Fibroblast of skin of scalp (primary cell): ENCODE measurements at regions not wholly inside any gene's neighbourhood (a gene's known extent, or its start where the extent isn't known, plus 50 kb on each side); places are given as distances from the start of the nearest gene placed in this dataset.

Experiments
- DNase-seq: peaks from one replicate; pipeline ENCODE4 v3.0.0-alpha.2; 2013

DNA sequence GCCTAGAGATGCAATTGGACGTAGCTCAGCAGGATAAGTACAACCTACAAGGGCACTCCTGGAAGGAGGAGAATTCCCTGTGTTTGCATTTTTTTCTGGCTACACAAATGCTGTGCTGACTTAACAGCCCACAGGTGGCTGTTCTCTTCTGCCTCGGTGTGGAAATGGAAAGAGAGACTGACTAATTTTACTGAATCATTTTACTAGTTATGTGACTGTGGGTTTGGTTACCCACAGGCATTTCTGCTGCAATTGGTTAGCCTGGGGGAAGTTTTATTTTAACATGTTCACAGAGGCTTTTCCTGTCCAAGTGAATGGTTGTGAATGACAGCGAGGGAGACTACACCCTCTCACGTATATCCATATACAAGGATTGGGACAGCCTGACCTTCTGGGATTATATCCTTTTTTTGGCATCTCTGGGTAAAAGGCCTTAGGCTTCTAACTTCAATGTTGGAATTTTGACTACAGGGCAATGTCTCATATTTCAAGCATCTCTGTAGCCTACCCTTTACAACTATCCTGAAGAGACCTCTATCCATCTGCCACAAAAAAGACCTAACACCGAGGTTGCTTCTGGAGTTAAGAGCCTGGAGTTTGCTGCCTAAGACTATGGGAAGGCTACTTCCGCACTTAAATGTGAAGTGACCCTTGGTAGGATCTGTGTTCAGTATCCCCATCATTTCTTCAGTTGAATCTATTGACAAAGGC lies 67.2 kb upstream of the TP63 start:
- DNase-seq = peak; percentile 90

DNA sequence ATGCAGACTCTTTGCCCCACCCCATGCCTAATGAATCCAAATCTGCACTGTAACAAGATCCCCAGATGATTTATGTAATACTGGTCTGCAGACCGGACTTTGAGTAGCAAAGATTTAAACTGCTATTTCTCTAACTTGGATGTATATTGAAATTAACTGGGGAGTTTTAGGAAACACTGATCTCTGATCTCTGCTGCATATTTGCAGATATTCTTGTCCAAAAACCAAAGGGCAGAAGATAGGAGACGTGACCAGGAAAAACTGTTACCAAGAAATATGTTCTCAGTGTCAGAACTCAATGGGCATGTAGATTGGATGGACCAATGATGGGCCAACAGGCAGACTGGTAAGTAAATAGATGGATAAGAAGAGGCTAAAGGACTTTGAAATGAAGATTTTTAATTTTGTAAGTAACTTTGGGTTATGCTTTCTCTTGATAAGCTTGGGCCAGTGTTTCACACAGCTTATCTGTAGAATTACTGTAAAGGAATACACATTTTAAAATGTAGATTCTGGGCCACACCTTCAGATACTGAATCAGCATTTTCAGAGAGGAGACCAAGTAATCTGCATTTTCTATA lies 64.5 kb upstream of the TP63 start:
- DNase-seq = no peak

DNA sequence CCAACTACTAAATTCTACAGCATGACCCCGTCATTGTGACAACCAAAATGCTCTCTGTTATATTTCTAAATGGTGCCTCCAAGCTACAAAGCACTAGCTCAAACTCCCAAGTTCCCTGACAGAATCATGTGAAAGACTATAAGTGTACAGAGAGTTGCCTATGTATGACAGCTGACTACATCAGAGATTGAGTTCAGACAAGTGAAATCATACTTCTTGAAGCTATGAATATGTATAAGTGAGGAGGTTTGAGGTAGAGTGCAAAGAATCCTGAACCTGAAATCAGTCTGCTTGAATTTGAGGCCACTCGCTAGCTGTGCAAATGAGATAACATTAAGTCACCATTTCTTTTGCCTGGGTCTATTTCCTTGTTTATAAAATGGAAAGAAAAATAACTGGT lies 63.9 kb upstream of the TP63 start:
- no peak for DNase-seq

DNA sequence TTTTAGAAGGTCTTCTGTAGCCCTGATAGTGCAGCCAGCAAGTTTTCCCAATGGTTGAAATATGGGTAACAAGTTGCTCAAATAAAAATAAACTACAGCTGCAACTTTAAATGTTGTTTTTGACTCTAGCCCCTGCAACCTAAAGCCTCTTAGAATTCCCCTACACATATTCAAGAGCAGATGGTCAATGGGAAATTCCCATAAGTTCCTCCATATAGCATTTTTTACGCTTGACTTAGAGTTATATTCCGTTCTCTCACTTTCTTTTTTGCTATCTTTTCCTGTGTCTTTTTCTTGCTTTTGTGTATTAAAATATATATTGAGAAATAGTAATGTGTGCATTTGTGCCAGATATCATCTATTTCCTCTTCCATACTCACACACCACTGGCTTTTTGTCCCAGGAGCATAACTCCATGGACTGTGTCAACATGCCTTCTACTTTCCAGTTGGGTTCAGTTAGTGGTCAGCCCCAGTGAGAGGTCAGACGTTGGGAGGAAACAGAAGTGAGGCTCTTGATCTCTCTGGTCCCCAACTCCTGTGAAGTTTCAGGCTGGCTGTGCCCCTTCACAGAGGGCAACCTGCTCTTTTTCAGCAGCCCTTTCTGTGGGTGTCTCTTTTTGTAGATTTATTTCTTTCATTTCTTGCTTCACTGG lies 63.3 kb upstream of the TP63 start:
- DNase-seq = no peak

DNA sequence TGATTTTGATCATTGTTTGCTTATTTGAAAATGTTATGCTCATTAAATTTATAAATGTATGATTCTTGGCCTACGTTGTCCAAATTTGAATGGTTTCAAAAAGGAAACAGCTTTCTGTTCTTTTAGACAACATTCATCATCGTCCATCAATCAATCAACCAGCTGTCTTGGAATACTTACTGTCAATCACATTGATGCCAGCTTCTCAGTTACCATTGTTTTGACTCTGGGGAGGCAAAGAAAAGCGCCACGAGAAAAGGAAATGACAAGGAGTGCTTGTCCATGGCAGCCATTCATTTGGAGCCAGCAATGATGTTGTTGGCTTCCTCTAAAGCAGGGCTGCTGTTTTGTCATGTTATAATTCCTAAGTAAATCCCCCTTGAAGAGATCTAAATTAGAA lies 62.2 kb upstream of the TP63 start:
- no peak for DNase-seq

DNA sequence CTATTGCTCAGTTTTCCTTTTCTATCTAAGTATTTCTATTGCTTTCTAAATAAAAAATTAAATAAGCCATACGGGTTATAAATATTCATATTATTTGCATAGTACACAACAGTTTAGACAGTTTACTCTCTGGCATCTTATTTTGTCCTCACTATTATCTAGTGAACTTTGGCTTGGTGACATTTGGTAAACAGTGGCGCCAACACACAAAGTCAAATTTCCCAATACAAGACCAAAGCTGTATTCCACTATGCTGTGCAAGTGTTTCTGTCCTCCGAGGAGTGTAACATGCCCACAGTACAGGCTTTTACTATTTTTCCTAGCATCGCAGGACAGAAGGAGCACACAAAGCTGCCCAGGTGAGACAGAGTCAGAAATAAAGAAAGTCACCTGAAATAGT lies 61.7 kb upstream of the TP63 start:
- no peak for DNase-seq

DNA sequence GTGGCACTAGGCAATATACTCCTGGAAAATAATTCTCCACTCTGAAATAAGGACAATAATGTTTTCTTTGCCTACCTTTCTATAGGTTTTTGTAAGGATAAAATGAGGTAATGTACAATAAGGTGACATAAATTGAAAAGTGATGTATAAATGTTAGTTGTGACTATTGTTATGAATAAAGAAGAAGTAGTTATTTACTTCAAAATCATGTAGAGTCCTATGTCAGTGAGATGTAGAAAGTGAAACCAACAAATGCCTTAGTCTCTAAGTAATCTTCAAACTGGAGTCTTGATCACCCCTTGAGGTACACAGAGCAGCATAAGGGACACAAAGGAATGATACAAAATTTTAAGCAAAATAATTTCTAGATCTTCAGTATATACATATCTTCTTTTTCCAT lies 60.3 kb upstream of the TP63 start:
- no peak for DNase-seq

DNA sequence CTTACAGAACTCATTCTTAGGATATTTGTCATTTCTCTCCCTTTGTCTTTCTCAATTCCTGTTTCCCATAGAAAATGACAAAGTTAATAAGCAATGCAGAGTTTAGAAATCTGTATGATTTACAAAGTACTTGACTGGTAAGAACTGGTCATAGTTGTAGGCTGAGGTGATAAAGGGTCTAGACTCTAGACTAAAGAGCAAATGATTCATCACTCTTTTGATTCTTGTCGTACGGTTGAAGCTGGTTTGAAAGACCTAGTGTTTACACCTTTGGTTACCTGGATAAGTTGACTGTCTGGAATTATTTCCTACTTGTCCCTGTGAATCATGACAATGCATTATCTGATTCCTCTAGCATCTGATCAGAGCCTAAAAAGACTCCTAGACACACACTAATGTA lies 58.9 kb upstream of the TP63 start:
- DNase-seq = peak; percentile 38

DNA sequence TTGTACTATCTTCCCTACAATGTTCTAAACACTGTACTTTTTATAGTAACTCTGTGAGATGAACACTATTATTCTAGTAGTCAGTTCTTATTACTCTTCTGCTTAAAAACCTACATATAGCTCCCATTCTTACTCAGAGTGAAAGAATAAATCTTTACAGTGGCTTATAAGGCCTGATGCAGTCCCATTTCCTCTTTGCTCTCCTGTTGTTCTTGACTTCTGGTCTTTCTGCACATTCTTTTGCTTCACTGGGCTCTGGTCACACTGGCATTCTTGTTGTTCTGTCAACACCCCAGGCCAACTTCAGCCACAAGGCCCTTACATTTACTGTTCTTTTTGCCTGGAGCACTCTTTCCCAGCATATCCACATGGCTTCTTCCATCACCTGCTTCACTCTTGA lies 58.2 kb upstream of the TP63 start:
- DNase-seq = peak; percentile 31

DNA sequence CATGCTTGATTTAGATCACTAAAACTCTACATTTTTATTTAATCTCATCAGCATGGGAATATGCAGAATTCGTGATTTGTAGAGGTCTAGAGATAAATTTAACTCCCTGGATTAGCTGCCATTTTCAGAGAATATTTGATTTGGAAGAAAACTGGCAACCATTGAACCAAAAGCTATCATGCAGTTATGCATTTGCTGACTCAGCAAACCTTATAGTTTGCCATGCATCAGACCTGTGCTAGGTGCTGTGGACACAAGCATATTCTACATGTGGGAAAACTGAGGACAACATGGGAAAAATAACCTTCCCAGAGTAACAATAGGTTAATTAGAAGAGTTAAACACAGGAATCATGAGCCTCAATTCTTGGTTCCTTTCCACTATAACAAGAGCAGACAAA lies 54.7 kb upstream of the TP63 start:
- DNase-seq = no peak

DNA sequence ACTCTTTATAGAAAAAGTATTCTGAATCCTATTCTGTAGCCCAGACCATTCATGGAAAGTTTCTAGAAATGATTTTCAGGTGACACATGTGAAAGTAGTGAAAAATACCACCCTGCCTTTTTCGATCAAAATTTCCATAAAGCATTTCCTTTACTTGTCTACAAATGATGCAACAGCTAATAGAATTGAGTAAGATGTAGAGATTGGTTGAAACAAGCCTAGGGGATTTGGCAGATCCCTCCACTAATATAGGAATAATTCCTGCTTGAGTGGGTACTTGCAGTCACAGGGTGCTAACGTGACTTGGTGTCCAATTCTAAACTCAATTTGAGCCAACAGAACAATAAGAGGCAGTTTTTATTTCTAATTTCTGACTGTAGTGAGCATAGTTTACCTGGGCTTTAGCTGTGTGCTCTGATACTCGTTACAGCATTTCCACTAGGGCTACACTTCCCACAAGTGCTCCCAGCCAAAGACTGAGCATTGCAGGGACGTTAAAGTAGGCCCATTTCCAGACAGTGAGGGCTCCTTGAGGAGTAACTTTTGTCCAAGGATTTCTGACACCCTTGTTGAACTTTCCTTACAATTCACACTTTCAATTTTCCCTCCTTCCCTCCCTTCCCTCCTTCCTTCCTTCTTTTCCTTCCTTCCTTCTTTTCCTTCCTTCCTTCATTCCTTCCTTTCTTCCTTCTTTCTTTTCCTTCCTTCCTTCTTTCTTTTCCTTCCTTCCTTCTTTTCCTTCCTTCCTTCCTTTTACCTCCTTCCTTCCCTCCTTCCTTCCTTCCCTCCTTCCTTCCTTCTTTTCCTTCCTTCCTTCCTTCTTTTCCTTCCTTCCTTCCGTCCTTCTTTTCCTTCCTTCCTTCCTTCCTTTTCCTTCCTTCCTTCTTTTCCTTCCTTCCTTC lies 53.9 kb upstream of the TP63 start:
- DNase-seq = no peak

DNA sequence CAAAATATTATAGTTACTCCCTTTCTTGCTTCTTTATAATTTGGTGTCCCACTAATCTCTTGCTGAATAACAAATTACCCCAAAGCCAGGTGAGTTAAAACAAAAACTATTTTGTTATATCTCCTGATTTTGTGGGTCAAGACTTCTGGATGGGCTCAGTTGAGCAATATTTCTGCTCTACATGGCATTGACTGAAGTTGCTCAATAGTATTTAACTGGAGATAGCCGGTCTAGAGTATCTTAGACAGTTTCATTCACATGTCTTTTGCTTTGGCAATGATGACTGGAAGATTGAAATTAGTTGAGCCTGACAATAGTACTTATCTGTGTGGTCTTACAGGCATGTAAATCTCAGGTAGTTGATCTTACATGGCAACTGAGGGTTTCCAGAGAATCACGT lies 51.0 kb upstream of the TP63 start:
- DNase-seq = no peak
